HG02623 (cell line): ENCODE measurements at regions not wholly inside any gene's neighbourhood (a gene's known extent, or its start where the extent isn't known, plus 50 kb on each side); places are given as distances from the start of the nearest gene placed in this dataset.

Source experiments
- ATAC-seq: cut with Tn5 transposase; IDR thresholded peaks from one replicate; pipeline ENCODE4 v1.9.1; 2021; ENCODE audit warnings: moderate library complexity; ENCODE audit not compliant: unreplicated experiment

DNA sequence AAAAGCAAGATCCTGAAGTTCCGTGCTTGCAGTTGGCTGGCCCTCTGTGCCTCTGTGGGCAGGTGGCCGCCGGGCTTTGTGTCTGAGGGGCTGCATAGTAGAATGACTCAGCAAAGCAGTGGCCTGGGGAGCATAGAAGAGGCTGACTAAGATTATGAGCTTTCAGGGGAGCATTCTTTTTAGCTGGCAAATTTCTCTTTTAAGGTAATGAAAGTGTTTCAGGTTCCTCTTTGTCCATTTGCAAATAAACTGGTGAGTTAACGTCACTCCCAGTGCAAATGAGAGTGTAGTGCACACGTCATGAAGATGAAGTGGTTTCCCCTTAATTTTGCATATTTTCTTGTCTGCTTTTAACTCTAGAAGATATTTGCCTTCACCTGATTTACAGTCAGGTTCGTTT lies 98.6 kb downstream of the BCL2L11 start:
- ATAC-seq: peak; percentile 82

DNA sequence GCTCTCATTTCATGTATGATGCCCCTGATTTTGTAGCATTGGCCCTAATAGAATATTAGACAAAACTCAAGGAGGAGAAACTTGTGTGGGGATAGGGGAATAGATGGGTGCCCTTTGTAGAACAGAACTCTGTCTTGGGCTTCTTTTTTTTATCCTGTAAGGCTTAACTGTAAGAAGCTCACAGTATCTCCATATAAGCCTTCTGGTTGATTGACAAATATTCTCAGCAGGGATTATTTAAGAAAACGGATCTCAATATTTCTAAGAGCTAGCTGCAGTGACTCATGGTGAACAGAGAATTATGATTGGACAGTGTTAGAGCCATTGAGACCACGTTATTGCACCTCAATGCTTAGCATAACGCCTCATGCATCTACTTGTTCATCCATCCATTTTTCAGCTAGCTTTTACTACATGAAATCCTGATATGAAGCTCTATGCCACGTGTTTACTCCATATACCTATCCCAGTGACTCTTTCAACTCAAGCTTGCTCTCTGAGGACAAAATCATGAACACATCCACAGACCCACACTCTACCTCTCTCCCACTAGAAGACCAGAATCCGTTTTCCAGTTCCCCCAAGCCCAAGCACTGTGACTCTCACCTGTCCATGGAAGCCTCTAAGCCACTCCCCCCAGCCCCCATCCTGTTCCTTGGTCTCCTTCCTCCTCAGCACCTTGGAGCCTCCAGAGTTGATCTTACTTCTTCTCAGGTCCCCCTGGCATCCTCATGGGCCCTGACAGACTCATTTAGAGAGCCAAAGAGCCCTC lies 99.2 kb downstream of the BCL2L11 start:
- no peak for ATAC-seq

DNA sequence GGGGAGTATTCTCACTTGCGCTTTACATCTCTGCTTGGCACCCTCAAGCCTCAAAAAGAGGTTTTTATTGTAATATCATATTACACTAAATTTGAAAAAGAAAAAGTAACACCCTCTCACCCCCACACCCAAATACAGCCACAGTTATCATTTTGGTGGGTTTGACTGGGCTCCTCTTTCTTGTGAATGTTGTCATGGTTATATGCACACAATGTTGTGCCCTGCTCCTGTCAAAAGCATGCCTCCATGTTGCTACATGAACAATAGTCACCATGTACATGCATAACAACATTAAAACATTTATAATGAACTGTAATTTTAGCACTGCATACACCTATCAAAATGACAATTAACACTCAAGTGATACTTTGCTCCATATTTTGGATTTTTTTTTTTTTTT lies 100.2 kb downstream of the BCL2L11 start:
- ATAC-seq: no peak

DNA sequence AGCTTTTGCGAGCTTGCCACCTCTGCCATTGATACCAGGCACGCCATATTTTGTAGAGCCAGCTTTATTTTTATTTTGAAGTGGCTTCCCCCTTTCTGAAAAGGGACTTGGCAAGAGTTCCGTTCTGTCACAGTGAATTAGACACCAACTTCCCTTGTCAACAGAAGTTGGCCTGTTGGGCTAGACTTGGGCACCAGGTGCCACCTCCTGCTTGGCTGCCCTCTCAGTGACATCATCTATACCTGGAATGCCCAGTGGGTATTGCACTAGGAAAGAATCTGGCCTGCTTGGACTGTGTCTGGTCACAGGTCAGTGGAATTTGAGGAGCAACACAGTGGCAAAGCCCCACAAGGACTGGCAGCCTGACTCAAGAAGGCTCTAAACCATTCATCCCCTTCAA lies 101.0 kb downstream of the BCL2L11 start:
- ATAC-seq: no peak

- ATAC-seq: no peak
These were observed 101.6 kb downstream of the BCL2L11 start for GRCh38 chr2:111222204-111222866.

DNA sequence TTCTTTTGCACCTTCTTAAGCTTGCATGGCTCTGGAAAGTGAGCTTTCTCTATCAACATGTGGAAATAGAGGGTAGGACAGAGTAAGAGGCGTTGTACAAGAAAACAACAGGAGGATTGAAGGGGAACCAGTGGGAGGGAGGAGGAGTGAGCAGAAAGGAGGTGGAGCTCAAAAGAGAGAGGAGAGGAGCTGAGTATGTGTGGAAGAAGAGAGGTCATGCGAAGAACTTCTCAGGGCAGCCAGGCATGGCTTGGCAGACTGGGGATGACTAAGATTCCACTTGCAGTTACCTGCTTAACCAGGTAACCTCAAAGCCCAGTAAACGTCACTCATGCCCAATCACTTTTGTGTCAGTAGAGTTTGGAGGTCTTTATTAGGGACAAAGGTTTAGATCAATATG lies 105.1 kb downstream of the BCL2L11 start:
- no peak for ATAC-seq

DNA sequence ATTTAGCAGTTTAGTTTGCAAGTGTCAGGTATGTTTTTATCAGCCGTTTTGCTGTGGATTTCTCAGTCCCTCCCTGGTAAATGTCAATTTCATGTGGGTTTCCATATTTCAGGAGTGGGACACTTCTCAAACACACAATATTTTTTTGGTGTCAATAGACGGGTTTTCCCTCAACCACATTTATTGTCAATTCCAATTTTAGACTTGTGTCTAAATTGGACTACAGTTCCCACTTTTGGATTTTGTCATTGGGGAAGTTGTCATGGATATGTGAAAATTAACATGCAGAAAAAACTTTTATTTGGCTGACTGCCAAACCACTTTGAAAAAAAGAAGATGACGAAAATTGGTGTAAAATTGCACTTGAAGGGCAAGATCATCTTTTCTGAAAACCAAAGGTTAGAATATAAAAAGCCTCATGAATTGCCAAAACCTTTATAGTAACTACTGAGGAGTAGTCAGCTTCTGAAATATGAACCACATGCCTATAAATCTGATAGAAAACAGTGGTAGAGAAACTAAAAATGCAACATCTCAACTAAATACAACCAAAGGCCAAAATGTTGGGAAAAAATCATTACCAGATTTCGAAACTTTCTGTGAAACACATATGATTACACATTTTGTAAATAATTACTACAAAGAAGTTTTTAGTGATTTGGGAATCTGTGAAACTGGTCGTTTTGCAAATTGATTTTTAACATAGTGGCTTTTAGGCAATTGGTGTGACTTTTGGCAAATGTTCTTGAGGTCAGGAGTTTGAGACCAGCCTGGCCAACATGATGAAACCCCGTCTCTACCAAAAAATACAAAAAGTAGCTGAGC lies 106.4 kb downstream of the BCL2L11 start:
- ATAC-seq: no peak

GRCh38 chr2:111227716-111228141 lies 107.0 kb downstream of the BCL2L11 start:
- ATAC-seq: no peak

DNA sequence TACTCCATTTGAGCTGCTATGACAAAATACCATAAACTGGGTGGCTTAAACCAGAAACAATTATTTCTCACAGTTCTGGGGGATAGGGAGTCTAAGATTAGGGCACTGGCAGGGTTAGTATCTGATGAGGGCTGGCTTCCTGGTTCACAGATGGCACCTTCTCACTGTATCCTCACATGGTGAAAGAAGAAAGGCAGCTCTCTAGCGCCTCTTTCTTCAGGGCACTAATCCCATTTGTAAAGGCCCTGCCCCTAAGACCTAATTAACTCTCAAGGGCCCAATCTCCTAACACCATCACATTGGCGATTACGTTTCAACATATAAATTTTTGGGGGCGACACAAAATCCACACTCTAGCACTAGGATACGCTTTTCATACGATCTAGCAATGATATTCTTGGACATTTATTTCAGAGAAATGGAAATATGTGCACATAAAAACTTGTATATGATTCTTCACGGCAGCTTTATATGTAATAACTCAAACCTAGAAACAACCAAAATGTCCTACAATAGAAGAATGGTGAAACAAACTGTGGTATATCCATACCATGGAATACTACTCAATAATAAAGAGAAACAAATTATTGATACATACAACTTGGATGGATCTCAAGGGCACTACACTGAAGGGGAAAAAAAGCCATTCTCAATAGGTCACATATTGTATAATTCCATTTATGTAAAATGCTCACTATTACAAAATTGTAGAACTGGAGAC lies 111.0 kb downstream of the BCL2L11 start:
- no peak for ATAC-seq

DNA sequence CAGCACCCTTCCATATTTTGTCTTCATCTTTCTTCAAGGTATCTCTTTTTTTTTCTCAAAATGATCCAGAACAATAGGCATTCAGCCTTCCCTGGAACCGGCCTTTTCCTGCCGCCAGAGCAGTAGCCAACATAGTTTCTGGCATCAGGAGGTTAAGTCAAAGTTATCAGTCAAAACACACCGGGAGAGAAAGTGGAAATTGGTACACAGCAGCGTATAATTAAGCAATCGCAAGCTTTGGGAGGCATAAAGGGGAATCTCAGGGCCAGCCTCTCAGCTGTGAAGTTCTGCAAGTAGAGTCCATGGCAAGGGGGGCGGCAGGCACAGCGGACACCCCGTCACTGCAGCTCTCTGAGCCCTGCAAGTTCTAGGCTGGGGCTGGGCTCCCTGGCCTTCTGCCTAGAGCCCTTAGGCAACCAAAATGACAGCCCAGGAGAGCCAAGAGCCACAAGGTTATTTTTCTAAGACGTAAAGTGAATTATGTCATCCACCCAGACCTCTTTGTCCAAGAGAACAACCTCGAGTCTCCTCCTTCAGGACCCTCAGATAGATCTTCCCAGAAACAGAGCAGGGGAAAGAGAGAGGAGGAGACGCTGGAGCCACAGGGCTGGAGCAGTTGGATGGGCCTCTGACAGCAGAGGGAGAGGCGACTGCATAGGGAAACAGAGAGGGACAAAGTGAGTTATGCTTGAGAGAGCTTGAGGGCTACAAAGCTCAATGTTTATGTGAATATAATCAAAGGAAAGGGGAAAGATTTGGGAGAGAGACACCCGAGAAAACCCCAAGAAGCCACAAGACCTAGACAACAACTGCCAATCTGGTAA lies 114.7 kb downstream of the BCL2L11 start:
- ATAC-seq: no peak

- no peak for ATAC-seq
These were observed 115.3 kb downstream of the BCL2L11 start for GRCh38 chr2:111236025-111236424.

DNA sequence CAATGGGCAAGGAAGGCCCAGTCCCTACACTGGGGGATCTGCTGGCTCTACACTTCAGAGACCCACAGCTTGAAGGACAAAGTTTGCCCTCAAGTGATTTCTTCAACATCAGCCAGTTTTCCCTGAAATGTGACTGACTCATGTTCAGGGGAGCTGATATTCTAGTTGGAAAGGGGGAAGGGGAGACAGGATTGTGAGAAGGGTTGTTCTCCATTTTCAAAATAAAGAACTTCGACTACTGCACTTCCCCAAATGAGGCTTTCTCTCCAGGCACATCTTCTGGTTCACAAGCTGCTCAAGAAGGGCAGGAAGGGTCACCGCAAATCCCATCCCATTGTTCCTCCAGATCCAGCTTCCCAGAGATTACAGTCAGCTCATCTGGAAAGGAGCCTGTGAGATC lies 117.6 kb downstream of the BCL2L11 start:
- no peak for ATAC-seq

DNA sequence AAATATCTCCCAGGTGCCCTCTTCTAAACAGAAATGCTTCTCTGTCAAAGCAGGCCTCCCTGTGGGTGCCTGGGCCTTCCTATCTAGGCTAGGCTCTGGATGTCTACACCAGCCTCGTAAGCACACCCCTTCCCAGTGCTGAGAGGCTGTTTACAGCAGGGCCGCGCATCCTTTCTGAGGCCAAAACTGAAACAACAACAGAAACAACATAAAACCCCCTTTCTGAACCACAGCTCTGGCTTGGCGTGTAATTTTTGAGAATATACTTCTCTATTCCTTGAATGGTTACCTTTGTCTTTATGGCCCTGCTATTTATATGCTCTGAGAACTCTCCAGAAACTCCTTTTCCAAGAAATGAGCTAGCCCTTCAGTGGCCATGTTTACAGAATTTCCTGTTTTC lies 118.4 kb downstream of the BCL2L11 start:
- peak; percentile 96 for ATAC-seq

- ATAC-seq: no peak
These were observed 119.0 kb downstream of the BCL2L11 start for GRCh38 chr2:111239581-111240249.

- ATAC-seq: no peak
These were observed 122.6 kb downstream of the BCL2L11 start for GRCh38 chr2:111243295-111243694.

GRCh38 chr2:111244864-111245263 lies 124.2 kb downstream of the BCL2L11 start:
- ATAC-seq: no peak

- ATAC-seq: no peak
These were observed 125.9 kb downstream of the BCL2L11 start for GRCh38 chr2:111246620-111247061.

GRCh38 chr2:111247491-111247890 lies 126.8 kb downstream of the BCL2L11 start:
- ATAC-seq: no peak

- no peak for ATAC-seq
These were observed 129.1 kb downstream of the BCL2L11 start for GRCh38 chr2:111249806-111250205.
